ENCODE measurements at regions not wholly inside any gene's neighbourhood (a gene's known extent, or its start where the extent isn't known, plus 50 kb on each side); places are given as distances from the start of the nearest gene placed in this dataset.

- no peak overlapping the region for H3K27ac ChIP-seq
- TF ChIP-seq CTCF (conservative IDR thresholded peaks at IDR 0.05) (no peak), ZFX (IDR thresholded peaks at IDR 0.05) (no peak)
Measured at GRCh38 chr13:84962849-84963248, 836.4 kb downstream of the SLITRK6 start.

GRCh38 chr13:84962141-84962750, 837.0 kb downstream of the SLITRK6 start:
- no peak overlapping the region for H3K27ac ChIP-seq

DNA sequence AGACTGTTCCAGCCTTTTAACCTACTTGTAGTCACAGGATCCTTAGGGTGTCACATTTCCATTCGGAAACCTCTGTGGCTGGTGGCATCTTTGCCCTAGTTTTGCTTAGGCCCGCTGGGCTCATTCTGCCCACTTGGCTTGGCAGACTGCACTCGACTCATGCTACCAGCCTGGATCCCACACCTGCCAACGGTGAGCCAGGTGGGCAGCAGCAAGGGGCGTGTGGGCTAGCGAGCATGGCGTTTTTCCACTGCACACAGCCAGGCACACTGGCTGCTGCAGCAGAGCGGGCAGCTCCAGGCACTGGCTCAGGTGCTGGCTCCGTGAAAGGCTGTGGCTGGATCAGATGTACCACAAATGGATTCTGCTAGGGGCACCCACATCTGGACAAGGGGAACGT, 838.2 kb downstream of the SLITRK6 start:
- TF ChIP-seq ZFX (IDR thresholded peaks at IDR 0.05) (no peak), CTCF (conservative IDR thresholded peaks at IDR 0.05) (no peak)
- no peak overlapping the region for H3K27ac ChIP-seq

More at GRCh38 chr13:84962141-84962750, 837.0 kb downstream of the SLITRK6 start:
- no peak for TF ChIP-seq ZFX (IDR thresholded peaks at IDR 0.05)
- no peak for TF ChIP-seq CTCF (conservative IDR thresholded peaks at IDR 0.05)

GRCh38 chr13:84959818-84960217, 839.4 kb downstream of the SLITRK6 start:
- H3K27ac ChIP-seq, result no peak overlapping the region
- no peak for TF ChIP-seq CTCF (conservative IDR thresholded peaks at IDR 0.05)

DNA sequence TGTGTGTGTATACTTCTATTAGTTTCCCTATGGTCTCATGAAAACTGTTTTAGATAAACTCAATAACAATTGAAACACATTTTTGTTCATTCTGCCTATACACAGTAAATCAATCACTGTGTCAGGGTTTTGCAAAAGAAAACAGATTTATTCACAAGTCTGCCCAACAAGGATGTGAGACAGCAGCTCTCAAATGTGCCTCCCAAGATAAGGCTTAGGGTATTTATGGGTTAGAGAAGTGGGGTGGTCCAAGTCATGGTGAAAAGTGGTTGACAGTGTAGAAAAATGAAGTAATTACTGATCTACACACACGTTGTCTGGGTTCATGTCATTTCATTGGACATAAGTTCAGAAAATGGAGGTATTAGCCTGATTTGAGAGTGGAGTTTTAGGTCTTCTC, 844.6 kb downstream of the SLITRK6 start:
- no peak for TF ChIP-seq ZFX (IDR thresholded peaks at IDR 0.05)
- no peak for TF ChIP-seq CTCF (conservative IDR thresholded peaks at IDR 0.05)
- H3K27ac ChIP-seq, result no peak overlapping the region

DNA sequence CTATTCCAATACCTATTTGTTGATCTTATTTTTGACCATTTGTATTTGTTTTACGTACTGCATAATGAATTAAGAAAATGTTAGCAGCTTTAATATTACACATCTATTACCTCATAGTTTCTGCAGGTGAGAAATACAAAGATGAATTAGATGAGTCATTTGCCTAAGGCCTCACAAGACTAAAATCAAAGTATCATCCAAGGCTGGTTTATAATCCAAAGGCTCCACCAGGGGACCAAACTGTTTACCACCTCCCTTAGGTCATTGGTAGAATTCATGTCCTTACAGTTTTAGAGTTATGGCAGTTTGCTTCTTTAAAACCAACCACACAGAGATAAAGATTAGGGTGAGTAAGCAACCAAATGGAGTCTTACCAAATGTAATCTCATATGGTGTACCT, 848.1 kb downstream of the SLITRK6 start:
- TF ChIP-seq ZFX (IDR thresholded peaks at IDR 0.05) (no peak), CTCF (conservative IDR thresholded peaks at IDR 0.05) (no peak)

GRCh38 chr13:84946192-84946591, 853.0 kb downstream of the SLITRK6 start:
- H3K27ac ChIP-seq, result no peak overlapping the region
- TF ChIP-seq CTCF (conservative IDR thresholded peaks at IDR 0.05) (no peak), ZFX (IDR thresholded peaks at IDR 0.05) (no peak)

More for the DNA sequence above, 848.1 kb downstream of the SLITRK6 start:
- H3K27ac ChIP-seq, result no peak overlapping the region
